ENCODE measurements at regions not wholly inside any gene's neighbourhood (a gene's known extent, or its start where the extent isn't known, plus 50 kb on each side); places are given as distances from the start of the nearest gene placed in this dataset.

DNA sequence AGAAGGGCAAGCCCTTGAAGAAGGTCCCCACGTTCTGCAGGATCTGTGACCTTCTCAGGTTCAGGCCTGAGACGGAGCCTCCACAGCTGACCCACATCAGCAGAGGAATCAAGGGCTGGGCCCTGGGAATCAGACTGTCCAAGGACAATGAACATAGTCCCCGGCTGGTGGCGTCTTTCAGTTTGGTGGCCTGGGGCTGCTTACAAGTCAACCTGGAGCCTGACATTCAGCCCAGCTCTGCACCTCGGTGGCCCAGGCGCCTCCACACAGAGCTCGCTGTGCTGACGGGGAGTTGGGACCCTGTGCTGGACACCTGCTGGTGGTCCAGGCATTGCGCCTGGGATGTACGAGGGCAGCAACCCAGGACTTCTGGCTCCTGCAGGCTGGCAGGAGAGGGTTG is 523.5 kb downstream of the TBC1D22A start:
- ChIA-PET POLR2A (no interaction called here), CTCF (no interaction called here)
- no peak overlapping the region for H3K27ac ChIP-seq (ENCODE audit: extremely low read depth, low read depth, low read length)
- no peaks in the 10 kb centered on the region for H3K9me3 ChIP-seq (ENCODE audit: control insufficient read depth, insufficient read depth, low read depth, low read length)
- no peak overlapping the region for H3K4me3 ChIP-seq (ENCODE audit: low read depth, low read length)
- TF ChIP-seq ZNF239 (tag by site-specific recombination; IDR thresholded peaks at IDR 0.05): no peak
- TF ChIP-seq ZNF23 (tag by site-specific recombination; IDR thresholded peaks at IDR 0.05; ENCODE audit: borderline replicate concordance): no peak
- no peak for TF ChIP-seq ZNF16 (tag by site-specific recombination; IDR thresholded peaks at IDR 0.05; ENCODE audit: low read depth)
- TF ChIP-seq ZNF112 (tag by site-specific recombination; IDR thresholded peaks at IDR 0.05): no peak
- no peak for TF ChIP-seq ZNF677 (tag by site-specific recombination; IDR thresholded peaks at IDR 0.05)
- no peak for TF ChIP-seq OVOL3 (tag by site-specific recombination; IDR thresholded peaks at IDR 0.05)
- no peak for TF ChIP-seq REPIN1 (tag by site-specific recombination; IDR thresholded peaks at IDR 0.05; ENCODE audit: low read depth)
- TF ChIP-seq ZNF473 (tag by site-specific recombination; IDR thresholded peaks at IDR 0.05): no peak
- no peaks in the 10 kb centered on the region for H3K36me3 ChIP-seq (ENCODE audit: control insufficient read depth in 2 of 2, insufficient read depth in 1 of 2, low read length in 2 of 2)
- H3K4me1 ChIP-seq (ENCODE audit: control insufficient read depth, insufficient read depth, low read length): peaks cover 4% of the 10 kb centered on the region; the same call in 1 of the 2 replicates

DNA sequence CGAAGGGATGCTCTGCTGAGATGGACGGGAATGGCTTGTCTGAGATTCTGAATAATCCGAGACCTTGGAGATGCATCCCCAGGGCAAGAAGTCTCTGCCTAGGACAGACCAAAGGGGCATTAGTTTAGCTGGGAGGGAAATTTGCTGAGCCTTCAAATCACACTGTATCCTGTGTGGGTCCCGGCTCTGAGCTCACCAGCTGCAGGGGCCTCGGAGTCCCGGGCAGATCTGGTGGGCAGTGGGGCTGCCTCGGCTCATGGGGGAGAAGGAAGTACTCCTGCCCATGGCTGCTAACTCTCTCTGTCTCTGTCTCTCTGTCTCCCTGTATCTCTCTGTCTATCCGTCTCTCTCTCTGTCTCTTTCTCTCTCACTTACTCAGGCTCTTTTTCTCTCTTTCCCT is 522.4 kb downstream of the TBC1D22A start:
- no peaks in the 10 kb centered on the region for H3K9me3 ChIP-seq (ENCODE audit: control insufficient read depth, insufficient read depth, low read depth, low read length)
- no peaks in the 10 kb centered on the region for H3K36me3 ChIP-seq (ENCODE audit: control insufficient read depth in 2 of 2, insufficient read depth in 1 of 2, low read length in 2 of 2)
- POLR2A ChIA-PET: no interaction called here
- no peak overlapping the region for H3K4me3 ChIP-seq (ENCODE audit: low read depth, low read length)
- peaks cover 8% of the 10 kb centered on the region; the same call in 1 of the 2 replicates for H3K4me1 ChIP-seq (ENCODE audit: control insufficient read depth, insufficient read depth, low read length)
- TF ChIP-seq ZNF664 (tag by site-specific recombination; IDR thresholded peaks at IDR 0.05): no peak
- 0 out of 2 replicates have a peak, but pooled peaks have one; percentile 18 for TF ChIP-seq ZNF366 (tag by site-specific recombination; conservative IDR thresholded peaks at IDR 0.05)
- CTCF ChIA-PET: no interaction called here
- H3K27ac ChIP-seq (ENCODE audit: extremely low read depth, low read depth, low read length): no peak overlapping the region

DNA sequence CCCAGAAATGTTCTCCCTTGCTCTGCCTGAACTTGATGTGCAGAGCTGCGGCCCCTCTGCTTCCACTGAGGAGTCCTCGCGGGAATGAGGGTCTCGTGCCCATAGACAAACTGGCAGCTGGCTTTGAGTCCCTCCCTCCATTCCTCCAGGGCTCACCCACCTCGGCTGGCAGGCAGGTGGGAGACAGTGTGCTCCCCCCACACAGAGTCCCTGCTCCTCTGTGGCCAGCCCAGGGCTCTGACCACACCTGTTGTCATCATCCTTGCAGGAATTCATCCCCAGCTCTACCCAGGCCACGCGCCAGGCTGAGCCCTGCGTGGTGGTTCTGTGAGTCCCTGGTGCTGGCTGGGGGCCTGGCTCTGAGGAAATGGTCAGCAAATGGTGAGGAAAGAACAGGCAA is 521.9 kb downstream of the TBC1D22A start:
- ChIA-PET CTCF (no interaction called here), POLR2A (no interaction called here)
- no peak overlapping the region for H3K4me3 ChIP-seq (ENCODE audit: low read depth, low read length)
- no peaks in the 10 kb centered on the region for H3K9me3 ChIP-seq (ENCODE audit: control insufficient read depth, insufficient read depth, low read depth, low read length)
- H3K36me3 ChIP-seq (ENCODE audit: control insufficient read depth in 2 of 2, insufficient read depth in 1 of 2, low read length in 2 of 2): no peaks in the 10 kb centered on the region
- TF ChIP-seq ZFP69B (tag by site-specific recombination; IDR thresholded peaks at IDR 0.05) (no peak), ZNF768 (tag by site-specific recombination; IDR thresholded peaks at IDR 0.05) (no peak), ZNF529 (tag by site-specific recombination; IDR thresholded peaks at IDR 0.05; ENCODE audit: insufficient replicate concordance) (no peak), ZNF677 (tag by site-specific recombination; IDR thresholded peaks at IDR 0.05) (no peak), HOXD13 (CRISPR knock-in tag; IDR thresholded peaks at IDR 0.05; ENCODE audit: borderline replicate concordance) (no peak), KLF16 (tag by site-specific recombination; IDR thresholded peaks at IDR 0.05) (no peak), ZNF114 (tag by site-specific recombination; IDR thresholded peaks at IDR 0.05) (no peak), ZSCAN30 (tag by site-specific recombination; IDR thresholded peaks at IDR 0.05) (no peak), ZNF623 (tag by site-specific recombination; IDR thresholded peaks at IDR 0.05) (no peak)
- TF ChIP-seq, protein P1, sequence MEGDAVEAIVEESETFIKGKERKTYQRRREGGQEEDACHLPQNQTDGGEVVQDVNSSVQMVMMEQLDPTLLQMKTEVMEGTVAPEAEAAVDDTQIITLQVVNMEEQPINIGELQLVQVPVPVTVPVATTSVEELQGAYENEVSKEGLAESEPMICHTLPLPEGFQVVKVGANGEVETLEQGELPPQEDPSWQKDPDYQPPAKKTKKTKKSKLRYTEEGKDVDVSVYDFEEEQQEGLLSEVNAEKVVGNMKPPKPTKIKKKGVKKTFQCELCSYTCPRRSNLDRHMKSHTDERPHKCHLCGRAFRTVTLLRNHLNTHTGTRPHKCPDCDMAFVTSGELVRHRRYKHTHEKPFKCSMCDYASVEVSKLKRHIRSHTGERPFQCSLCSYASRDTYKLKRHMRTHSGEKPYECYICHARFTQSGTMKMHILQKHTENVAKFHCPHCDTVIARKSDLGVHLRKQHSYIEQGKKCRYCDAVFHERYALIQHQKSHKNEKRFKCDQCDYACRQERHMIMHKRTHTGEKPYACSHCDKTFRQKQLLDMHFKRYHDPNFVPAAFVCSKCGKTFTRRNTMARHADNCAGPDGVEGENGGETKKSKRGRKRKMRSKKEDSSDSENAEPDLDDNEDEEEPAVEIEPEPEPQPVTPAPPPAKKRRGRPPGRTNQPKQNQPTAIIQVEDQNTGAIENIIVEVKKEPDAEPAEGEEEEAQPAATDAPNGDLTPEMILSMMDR (tag by site-specific recombination; IDR thresholded peaks at IDR 0.05): no peak
- TF ChIP-seq, protein P2, sequence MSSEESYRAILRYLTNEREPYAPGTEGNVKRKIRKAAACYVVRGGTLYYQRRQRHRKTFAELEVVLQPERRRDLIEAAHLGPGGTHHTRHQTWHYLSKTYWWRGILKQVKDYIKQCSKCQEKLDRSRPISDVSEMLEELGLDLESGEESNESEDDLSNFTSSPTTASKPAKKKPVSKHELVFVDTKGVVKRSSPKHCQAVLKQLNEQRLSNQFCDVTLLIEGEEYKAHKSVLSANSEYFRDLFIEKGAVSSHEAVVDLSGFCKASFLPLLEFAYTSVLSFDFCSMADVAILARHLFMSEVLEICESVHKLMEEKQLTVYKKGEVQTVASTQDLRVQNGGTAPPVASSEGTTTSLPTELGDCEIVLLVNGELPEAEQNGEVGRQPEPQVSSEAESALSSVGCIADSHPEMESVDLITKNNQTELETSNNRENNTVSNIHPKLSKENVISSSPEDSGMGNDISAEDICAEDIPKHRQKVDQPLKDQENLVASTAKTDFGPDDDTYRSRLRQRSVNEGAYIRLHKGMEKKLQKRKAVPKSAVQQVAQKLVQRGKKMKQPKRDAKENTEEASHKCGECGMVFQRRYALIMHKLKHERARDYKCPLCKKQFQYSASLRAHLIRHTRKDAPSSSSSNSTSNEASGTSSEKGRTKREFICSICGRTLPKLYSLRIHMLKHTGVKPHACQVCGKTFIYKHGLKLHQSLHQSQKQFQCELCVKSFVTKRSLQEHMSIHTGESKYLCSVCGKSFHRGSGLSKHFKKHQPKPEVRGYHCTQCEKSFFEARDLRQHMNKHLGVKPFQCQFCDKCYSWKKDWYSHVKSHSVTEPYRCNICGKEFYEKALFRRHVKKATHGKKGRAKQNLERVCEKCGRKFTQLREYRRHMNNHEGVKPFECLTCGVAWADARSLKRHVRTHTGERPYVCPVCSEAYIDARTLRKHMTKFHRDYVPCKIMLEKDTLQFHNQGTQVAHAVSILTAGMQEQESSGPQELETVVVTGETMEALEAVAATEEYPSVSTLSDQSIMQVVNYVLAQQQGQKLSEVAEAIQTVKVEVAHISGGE (tag by site-specific recombination; conservative IDR thresholded peaks at IDR 0.05; ENCODE audit: low read depth): no peak
- TF ChIP-seq, protein P3, sequence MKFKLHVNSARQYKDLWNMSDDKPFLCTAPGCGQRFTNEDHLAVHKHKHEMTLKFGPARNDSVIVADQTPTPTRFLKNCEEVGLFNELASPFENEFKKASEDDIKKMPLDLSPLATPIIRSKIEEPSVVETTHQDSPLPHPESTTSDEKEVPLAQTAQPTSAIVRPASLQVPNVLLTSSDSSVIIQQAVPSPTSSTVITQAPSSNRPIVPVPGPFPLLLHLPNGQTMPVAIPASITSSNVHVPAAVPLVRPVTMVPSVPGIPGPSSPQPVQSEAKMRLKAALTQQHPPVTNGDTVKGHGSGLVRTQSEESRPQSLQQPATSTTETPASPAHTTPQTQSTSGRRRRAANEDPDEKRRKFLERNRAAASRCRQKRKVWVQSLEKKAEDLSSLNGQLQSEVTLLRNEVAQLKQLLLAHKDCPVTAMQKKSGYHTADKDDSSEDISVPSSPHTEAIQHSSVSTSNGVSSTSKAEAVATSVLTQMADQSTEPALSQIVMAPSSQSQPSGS (tag by site-specific recombination; IDR thresholded peaks at IDR 0.05; ENCODE audit: low read depth): no peak
- no peak overlapping the region for H3K27ac ChIP-seq (ENCODE audit: extremely low read depth, low read depth, low read length)
- peaks cover 8% of the 10 kb centered on the region; the same call in 1 of the 2 replicates for H3K4me1 ChIP-seq (ENCODE audit: control insufficient read depth, insufficient read depth, low read length)
